ENCODE measurements at regions not wholly inside any gene's neighbourhood (a gene's known extent, or its start where the extent isn't known, plus 50 kb on each side); places are given as distances from the start of the nearest gene placed in this dataset.
"Not testable (repeated sequence)": the region's sequence is repeated elsewhere in the genome, so short reads cannot be mapped to it uniquely, and the experiment has no call there.

- DNase-seq (ENCODE audit: low spot score in 2 of 2), result no peak
- Histone ChIP-seq H3K36me3 (replicated peaks) (no peaks in the 10 kb centered on the region), H3K4me1 (no peaks in the 10 kb centered on the region), H3K27me3 (ENCODE audit: low read depth) (no peaks in the 10 kb centered on the region), H3K9me3 (no peaks in the 10 kb centered on the region), H3K4me3 (no peak overlapping the region)
- in situ Hi-C loops (cut with MboI; ENCODE audit: low sequenced_read_pairs), result no loop called here
Observed at GRCh38 chr5:45765561-45765960, 69.4 kb upstream of the HCN1 start.

GRCh38 chr5:45750574-45750973 lies 54.4 kb upstream of the HCN1 start:
- in situ Hi-C loops (cut with MboI; ENCODE audit: low sequenced_read_pairs), result no loop called here
- no peaks in the 10 kb centered on the region for H3K9me3 ChIP-seq
- no peaks in the 10 kb centered on the region for H3K36me3 ChIP-seq (replicated peaks)
- H3K4me1 ChIP-seq, result no peaks in the 10 kb centered on the region
- no peak overlapping the region for H3K4me3 ChIP-seq
- no peak for DNase-seq (ENCODE audit: low spot score in 2 of 2)
- no peaks in the 10 kb centered on the region for H3K27me3 ChIP-seq (ENCODE audit: low read depth)

- H3K9me3 ChIP-seq; H3K36me3 ChIP-seq (replicated peaks); in situ Hi-C loops (cut with MboI; ENCODE audit: low sequenced_read_pairs); H3K27me3 ChIP-seq (ENCODE audit: low read depth); DNase-seq (ENCODE audit: low spot score in 2 of 2); H3K4me1 ChIP-seq; H3K4me3 ChIP-seq: not testable (repeated sequence)
Observed at GRCh38 chr5:45748511-45748910, 52.3 kb upstream of the HCN1 start.

All from HAP-1 (cell line).